ENCODE measurements at regions not wholly inside any gene's neighbourhood (a gene's known extent, or its start where the extent isn't known, plus 50 kb on each side); places are given as distances from the start of the nearest gene placed in this dataset.

DNA sequence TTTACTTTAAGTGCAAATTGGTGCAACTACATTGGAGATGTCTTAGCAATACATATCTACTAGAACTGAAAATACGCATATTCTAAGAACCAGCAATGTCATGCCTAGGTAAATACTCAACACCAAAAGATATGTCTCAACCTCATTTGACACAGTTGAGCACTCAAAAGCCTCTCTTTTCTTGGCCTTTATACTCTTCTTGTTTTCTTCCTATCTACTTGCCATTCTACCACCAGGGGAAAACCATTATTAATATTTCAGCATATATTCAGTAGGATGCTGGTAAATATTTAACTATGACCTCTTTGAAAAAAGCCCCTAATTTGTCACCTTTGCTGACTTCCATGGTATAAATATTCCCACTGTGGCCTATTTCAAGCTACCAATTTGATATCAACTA lies 443.8 kb downstream of the LRRC70 start:
- TF ChIP-seq, protein P1, sequence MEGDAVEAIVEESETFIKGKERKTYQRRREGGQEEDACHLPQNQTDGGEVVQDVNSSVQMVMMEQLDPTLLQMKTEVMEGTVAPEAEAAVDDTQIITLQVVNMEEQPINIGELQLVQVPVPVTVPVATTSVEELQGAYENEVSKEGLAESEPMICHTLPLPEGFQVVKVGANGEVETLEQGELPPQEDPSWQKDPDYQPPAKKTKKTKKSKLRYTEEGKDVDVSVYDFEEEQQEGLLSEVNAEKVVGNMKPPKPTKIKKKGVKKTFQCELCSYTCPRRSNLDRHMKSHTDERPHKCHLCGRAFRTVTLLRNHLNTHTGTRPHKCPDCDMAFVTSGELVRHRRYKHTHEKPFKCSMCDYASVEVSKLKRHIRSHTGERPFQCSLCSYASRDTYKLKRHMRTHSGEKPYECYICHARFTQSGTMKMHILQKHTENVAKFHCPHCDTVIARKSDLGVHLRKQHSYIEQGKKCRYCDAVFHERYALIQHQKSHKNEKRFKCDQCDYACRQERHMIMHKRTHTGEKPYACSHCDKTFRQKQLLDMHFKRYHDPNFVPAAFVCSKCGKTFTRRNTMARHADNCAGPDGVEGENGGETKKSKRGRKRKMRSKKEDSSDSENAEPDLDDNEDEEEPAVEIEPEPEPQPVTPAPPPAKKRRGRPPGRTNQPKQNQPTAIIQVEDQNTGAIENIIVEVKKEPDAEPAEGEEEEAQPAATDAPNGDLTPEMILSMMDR (IDR thresholded peaks at IDR 0.05 in 4 of 5, conservative IDR thresholded peaks at IDR 0.05 in 1 of 5), result no peak
- TF ChIP-seq POLR2A (IDR thresholded peaks at IDR 0.05), result no peak
